ENCODE measurements at regions not wholly inside any gene's neighbourhood (a gene's known extent, or its start where the extent isn't known, plus 50 kb on each side); places are given as distances from the start of the nearest gene placed in this dataset.

GRCh38 chr15:46394463-46394862 is 759.6 kb downstream of the SQOR start:
- TF ChIP-seq CREB1 (IDR thresholded peaks at IDR 0.05; ENCODE audit: low read depth) (no peak), EGR1 (IDR thresholded peaks at IDR 0.05) (no peak), FOXM1 (IDR thresholded peaks at IDR 0.05; ENCODE audit: borderline replicate concordance, low read depth) (no peak), YY1 (IDR thresholded peaks at IDR 0.05; ENCODE audit: low read depth) (no peak), MAX (IDR thresholded peaks at IDR 0.05) (no peak), EP300 (IDR thresholded peaks at IDR 0.05; ENCODE audit: borderline replicate concordance) (no peak), USF1 (IDR thresholded peaks at IDR 0.05) (no peak), ZBTB7A (IDR thresholded peaks at IDR 0.05; ENCODE audit: low read depth) (no peak)

- no peak for TF ChIP-seq EGR1 (IDR thresholded peaks at IDR 0.05)
- TF ChIP-seq CREB1 (IDR thresholded peaks at IDR 0.05; ENCODE audit: low read depth): no peak
- no peak for TF ChIP-seq ZBTB7A (IDR thresholded peaks at IDR 0.05; ENCODE audit: low read depth)
- TF ChIP-seq CEBPB (IDR thresholded peaks at IDR 0.05): no peak
- no peak for TF ChIP-seq YY1 (IDR thresholded peaks at IDR 0.05; ENCODE audit: low read depth)
- TF ChIP-seq EP300 (IDR thresholded peaks at IDR 0.05; ENCODE audit: borderline replicate concordance): no peak
- no peak for TF ChIP-seq TEAD4 (IDR thresholded peaks at IDR 0.05)
- no peak for TF ChIP-seq REST (IDR thresholded peaks at IDR 0.05; ENCODE audit: low read depth)
- no peak for TF ChIP-seq USF1 (IDR thresholded peaks at IDR 0.05)
- TF ChIP-seq NFIC (IDR thresholded peaks at IDR 0.05): no peak
- TF ChIP-seq TAF1 (IDR thresholded peaks at IDR 0.05; ENCODE audit: low read depth): no peak
- TF ChIP-seq FOXM1 (IDR thresholded peaks at IDR 0.05; ENCODE audit: borderline replicate concordance, low read depth): no peak
- TF ChIP-seq RAD21 (IDR thresholded peaks at IDR 0.05; ENCODE audit: low read depth): no peak
Observed at GRCh38 chr15:46408312-46408711, 773.5 kb downstream of the SQOR start.

- TF ChIP-seq ZBTB7A (IDR thresholded peaks at IDR 0.05; ENCODE audit: low read depth): no peak
- no peak for TF ChIP-seq TAF1 (IDR thresholded peaks at IDR 0.05; ENCODE audit: low read depth)
- no peak for TF ChIP-seq YY1 (IDR thresholded peaks at IDR 0.05; ENCODE audit: low read depth)
- no peak for TF ChIP-seq FOXM1 (IDR thresholded peaks at IDR 0.05; ENCODE audit: borderline replicate concordance, low read depth)
- TF ChIP-seq NFIC (IDR thresholded peaks at IDR 0.05): no peak
- no peak for TF ChIP-seq EGR1 (IDR thresholded peaks at IDR 0.05)
- no peak for TF ChIP-seq CEBPB (IDR thresholded peaks at IDR 0.05)
- TF ChIP-seq CREB1 (IDR thresholded peaks at IDR 0.05; ENCODE audit: low read depth): no peak
- TF ChIP-seq TCF12 (IDR thresholded peaks at IDR 0.05; ENCODE audit: low read depth): no peak
- no peak for TF ChIP-seq RAD21 (IDR thresholded peaks at IDR 0.05; ENCODE audit: low read depth)
- TF ChIP-seq TEAD4 (IDR thresholded peaks at IDR 0.05): no peak
- no peak for TF ChIP-seq REST (IDR thresholded peaks at IDR 0.05; ENCODE audit: low read depth)
- no peak for TF ChIP-seq MAX (IDR thresholded peaks at IDR 0.05)
- TF ChIP-seq USF1 (IDR thresholded peaks at IDR 0.05): no peak
- TF ChIP-seq EP300 (IDR thresholded peaks at IDR 0.05; ENCODE audit: borderline replicate concordance): no peak
Observed at GRCh38 chr15:46409841-46410301, 775.0 kb downstream of the SQOR start.

- TF ChIP-seq REST (IDR thresholded peaks at IDR 0.05; ENCODE audit: low read depth) (no peak), CREB1 (IDR thresholded peaks at IDR 0.05; ENCODE audit: low read depth) (no peak), NFIC (IDR thresholded peaks at IDR 0.05) (no peak), TCF12 (IDR thresholded peaks at IDR 0.05; ENCODE audit: low read depth) (no peak), YY1 (IDR thresholded peaks at IDR 0.05; ENCODE audit: low read depth) (no peak), USF1 (IDR thresholded peaks at IDR 0.05) (no peak), FOXM1 (IDR thresholded peaks at IDR 0.05; ENCODE audit: borderline replicate concordance, low read depth) (no peak), MAX (IDR thresholded peaks at IDR 0.05) (no peak), TEAD4 (IDR thresholded peaks at IDR 0.05) (no peak), EP300 (IDR thresholded peaks at IDR 0.05; ENCODE audit: borderline replicate concordance) (no peak), TAF1 (IDR thresholded peaks at IDR 0.05; ENCODE audit: low read depth) (no peak), EGR1 (IDR thresholded peaks at IDR 0.05) (no peak), CEBPB (IDR thresholded peaks at IDR 0.05) (no peak), ZBTB7A (IDR thresholded peaks at IDR 0.05; ENCODE audit: low read depth) (no peak), RAD21 (IDR thresholded peaks at IDR 0.05; ENCODE audit: low read depth) (no peak)
Observed at GRCh38 chr15:46410705-46411104, 775.9 kb downstream of the SQOR start.
